ENCODE measurements at regions not wholly inside any gene's neighbourhood (a gene's known extent, or its start where the extent isn't known, plus 50 kb on each side); places are given as distances from the start of the nearest gene placed in this dataset.
A peak's percentile ranks its signal among the peaks of the same experiment; 100 is the strongest.

- TF ChIP-seq CTCF (conservative IDR thresholded peaks at IDR 0.05; ENCODE audit: low read length) = peak; percentile 52; the same call in 1 of the 2 replicates
- TF ChIP-seq EZH2phosphoT487 (IDR thresholded peaks at IDR 0.05; ENCODE audit: borderline replicate concordance, low read depth, low read length) = no peak
Measured at GRCh38 chr10:78852466-78853240, 216.1 kb upstream of the ZMIZ1 start.

Measured in OCI-LY7 (cell line).